ENCODE measurements at regions not wholly inside any gene's neighbourhood (a gene's known extent, or its start where the extent isn't known, plus 50 kb on each side); places are given as distances from the start of the nearest gene placed in this dataset.

GRCh38 chr4:24033626-24034025 is 143.8 kb upstream of the PPARGC1A start:
- no peak for DNase-seq

GRCh38 chr4:24032371-24032989 is 142.6 kb upstream of the PPARGC1A start:
- DNase-seq = no peak

GRCh38 chr4:24026596-24026995 is 136.7 kb upstream of the PPARGC1A start:
- no peak for DNase-seq

GRCh38 chr4:24024605-24025004 is 134.8 kb upstream of the PPARGC1A start:
- DNase-seq = no peak

GRCh38 chr4:24024157-24024556 is 134.3 kb upstream of the PPARGC1A start:
- DNase-seq = no peak

GRCh38 chr4:24015782-24016181 is 125.9 kb upstream of the PPARGC1A start:
- DNase-seq = no peak

- no peak for DNase-seq
These were observed 124.0 kb upstream of the PPARGC1A start for GRCh38 chr4:24013668-24014422.

- DNase-seq = no peak
These were observed 121.1 kb upstream of the PPARGC1A start for GRCh38 chr4:24010994-24011393.

- DNase-seq = no peak
These were observed 120.7 kb upstream of the PPARGC1A start for GRCh38 chr4:24010573-24010972.

GRCh38 chr4:24007860-24008261 is 118.0 kb upstream of the PPARGC1A start:
- no peak for DNase-seq

GRCh38 chr4:24006269-24006668 is 116.4 kb upstream of the PPARGC1A start:
- no peak for DNase-seq

GRCh38 chr4:24003926-24004325 is 114.1 kb upstream of the PPARGC1A start:
- no peak for DNase-seq

- DNase-seq = no peak
These were observed 113.6 kb upstream of the PPARGC1A start for GRCh38 chr4:24003496-24003895.

- no peak for DNase-seq
These were observed 112.6 kb upstream of the PPARGC1A start for GRCh38 chr4:24002330-24002966.

- DNase-seq = no peak
These were observed 111.9 kb upstream of the PPARGC1A start for GRCh38 chr4:24001486-24002329.

GRCh38 chr4:24000470-24000831 is 110.6 kb upstream of the PPARGC1A start:
- no peak for DNase-seq

GRCh38 chr4:23999714-24000469 is 110.0 kb upstream of the PPARGC1A start:
- DNase-seq = no peak

GRCh38 chr4:23993373-23993772 is 103.5 kb upstream of the PPARGC1A start:
- no peak for DNase-seq

GRCh38 chr4:23991444-23991843 is 101.6 kb upstream of the PPARGC1A start:
- DNase-seq = no peak

GRCh38 chr4:23986270-23986669 is 96.4 kb upstream of the PPARGC1A start:
- no peak for DNase-seq

GRCh38 chr4:23981328-23981727 is 91.5 kb upstream of the PPARGC1A start:
- DNase-seq = no peak

GRCh38 chr4:23979534-23979933 is 89.7 kb upstream of the PPARGC1A start:
- DNase-seq = no peak

- DNase-seq = no peak
These were observed 88.2 kb upstream of the PPARGC1A start for GRCh38 chr4:23978002-23978401.
